Nephron (organoid): ENCODE measurements at regions not wholly inside any gene's neighbourhood (a gene's known extent, or its start where the extent isn't known, plus 50 kb on each side); places are given as distances from the start of the nearest gene placed in this dataset.
A peak's percentile ranks its signal among the peaks of the same experiment; 100 is the strongest.

Experiments
- H3K27ac Mint-ChIP-seq, 3 experiments: 2 replicates each; pipeline ENCODE4 v1.8.0; 2020; ENCODE audit warnings: mixed read lengths in 3 of 3, mild to moderate bottlenecking in 2 of 3, moderate library complexity in 1 of 3
- H3K27me3 Mint-ChIP-seq: 2 replicates; pipeline ENCODE4 v1.8.0; 2021; ENCODE audit warnings: low read depth, mild to moderate bottlenecking, moderate library complexity, mixed read lengths
- H3K36me3 Mint-ChIP-seq: 2 replicates; pipeline ENCODE4 v1.8.0; 2020; ENCODE audit warnings: low read depth, mixed read lengths
- H3K4me1 Mint-ChIP-seq: 2 replicates; pipeline ENCODE4 v1.8.0; 2020; ENCODE audit warnings: mixed read lengths
- H3K4me3 Mint-ChIP-seq, 3 experiments: 2 replicates each; pipeline ENCODE4 v1.8.0; 2020; ENCODE audit warnings: mild to moderate bottlenecking in 3 of 3, mixed read lengths in 3 of 3, moderate library complexity in 2 of 3
- H3K9me3 Mint-ChIP-seq: 2 replicates; pipeline ENCODE4 v1.8.0; 2020; ENCODE audit warnings: mixed read lengths
- CTCF ChIP-seq, 3 experiments: fragments of 200-600 bp; sonication (generic); IDR thresholded peaks; one replicate each; pipeline ENCODE4 v1.5.0; 2021; ENCODE audit warnings: antibody characterized with exemption in 3 of 3; ENCODE audit not compliant: unreplicated experiment in 3 of 3

GRCh38 chr15:31193291-31193690 is 91.8 kb upstream of the TRPM1 start:
- Mint-ChIP-seq H3K4me1 (peaks cover 3% of the 10 kb centered on the region), H3K27me3 (peaks cover 4% of the 10 kb centered on the region), H3K36me3 (no peaks in the 10 kb centered on the region), H3K9me3 (peaks cover 19% of the 10 kb centered on the region), H3K27ac (no peak overlapping the region), H3K4me3 (no peak overlapping the region)
- TF ChIP-seq CTCF (IDR thresholded peaks at IDR 0.05; ENCODE audit: unreplicated experiment in 3 of 3), result no peak

- peaks cover 12% of the 10 kb centered on the region for H3K4me1 Mint-ChIP-seq
- no peak overlapping the region for H3K27ac Mint-ChIP-seq
- no peak for TF ChIP-seq CTCF (IDR thresholded peaks at IDR 0.05; ENCODE audit: unreplicated experiment in 3 of 3)
- no peaks in the 10 kb centered on the region for H3K36me3 Mint-ChIP-seq
- peaks cover 9% of the 10 kb centered on the region for H3K27me3 Mint-ChIP-seq
- peaks cover 6% of the 10 kb centered on the region for H3K9me3 Mint-ChIP-seq
- H3K4me3 Mint-ChIP-seq, result no peak overlapping the region
Measured at GRCh38 chr15:31195871-31196270, 94.3 kb upstream of the TRPM1 start.

- peak in 2 of 3 experiments; percentile 19 to 44 for TF ChIP-seq CTCF (IDR thresholded peaks at IDR 0.05; ENCODE audit: unreplicated experiment in 3 of 3)
- Mint-ChIP-seq H3K27me3 (peaks cover 9% of the 10 kb centered on the region), H3K36me3 (no peaks in the 10 kb centered on the region), H3K4me1 (peaks cover 12% of the 10 kb centered on the region), H3K9me3 (peaks cover 6% of the 10 kb centered on the region), H3K4me3 (no peak overlapping the region), H3K27ac (no peak overlapping the region)
Measured at GRCh38 chr15:31197497-31198414, 96.2 kb upstream of the TRPM1 start.

GRCh38 chr15:31200735-31201151 is 99.2 kb upstream of the TRPM1 start:
- Mint-ChIP-seq H3K36me3 (no peaks in the 10 kb centered on the region), H3K27ac (peak overlapping the region in 2 of 3 experiments; percentile 5 to 19), H3K9me3 (peaks cover 2% of the 10 kb centered on the region), H3K4me3 (no peak overlapping the region), H3K27me3 (peaks cover 9% of the 10 kb centered on the region), H3K4me1 (peaks cover 12% of the 10 kb centered on the region)
- TF ChIP-seq CTCF (IDR thresholded peaks at IDR 0.05; ENCODE audit: unreplicated experiment in 3 of 3), result peak; percentile 52 to 67 (median 63)

- peaks cover 8% of the 10 kb centered on the region for H3K27me3 Mint-ChIP-seq
- peaks cover 2% of the 10 kb centered on the region for H3K9me3 Mint-ChIP-seq
- H3K4me1 Mint-ChIP-seq, result peaks cover 12% of the 10 kb centered on the region
- H3K4me3 Mint-ChIP-seq, result no peak overlapping the region
- H3K27ac Mint-ChIP-seq, result no peak overlapping the region
- no peak for TF ChIP-seq CTCF (IDR thresholded peaks at IDR 0.05; ENCODE audit: unreplicated experiment in 3 of 3)
- H3K36me3 Mint-ChIP-seq, result no peaks in the 10 kb centered on the region
Measured at GRCh38 chr15:31202953-31203352, 101.4 kb upstream of the TRPM1 start.

GRCh38 chr15:31203999-31204398 is 102.5 kb upstream of the TRPM1 start:
- no peaks in the 10 kb centered on the region for H3K9me3 Mint-ChIP-seq
- no peak overlapping the region for H3K4me3 Mint-ChIP-seq
- no peak for TF ChIP-seq CTCF (IDR thresholded peaks at IDR 0.05; ENCODE audit: unreplicated experiment in 3 of 3)
- no peaks in the 10 kb centered on the region for H3K36me3 Mint-ChIP-seq
- peaks cover 6% of the 10 kb centered on the region for H3K4me1 Mint-ChIP-seq
- no peak overlapping the region for H3K27ac Mint-ChIP-seq
- H3K27me3 Mint-ChIP-seq, result peaks cover 3% of the 10 kb centered on the region
